Spleen (tissue), 7 donors: ENCODE measurements at regions not wholly inside any gene's neighbourhood (a gene's known extent, or its start where the extent isn't known, plus 50 kb on each side); places are given as distances from the start of the nearest gene placed in this dataset.

ENCODE experiments used
- CTCF ChIP-seq, 11 experiments: fragments of 200-600 bp in 7 of 11; fragments of 450-650 bp in 4 of 11; sonication (generic) in 4 of 11; IDR thresholded peaks in 8 of 11; conservative IDR thresholded peaks in 3 of 11; 1 replicate in 7 of 11; 2 replicates in 4 of 11; pipeline versions ENCODE4 v1.4.0 to v1.8.0; 2016 to 2021; ENCODE audit warnings: antibody characterized with exemption in 11 of 11, inconsistent platforms in 4 of 11, mild to moderate bottlenecking in 1 of 11
- POLR2AphosphoS5 ChIP-seq, 3 donors: sonication (generic); formaldehyde crosslinking; IDR thresholded peaks; one replicate each; pipeline ENCODE4 v1.5.1; 2017; ENCODE audit warnings: antibody characterized with exemption in 3 of 3
- donor health status: DM: no; HTN: no; CAD: no; lungs with moderate emphysema.
- donor health status: DM: no; HTN: no; CAD: no.
- donor health status: DM: no; HTN: no; CAD: no.

DNA sequence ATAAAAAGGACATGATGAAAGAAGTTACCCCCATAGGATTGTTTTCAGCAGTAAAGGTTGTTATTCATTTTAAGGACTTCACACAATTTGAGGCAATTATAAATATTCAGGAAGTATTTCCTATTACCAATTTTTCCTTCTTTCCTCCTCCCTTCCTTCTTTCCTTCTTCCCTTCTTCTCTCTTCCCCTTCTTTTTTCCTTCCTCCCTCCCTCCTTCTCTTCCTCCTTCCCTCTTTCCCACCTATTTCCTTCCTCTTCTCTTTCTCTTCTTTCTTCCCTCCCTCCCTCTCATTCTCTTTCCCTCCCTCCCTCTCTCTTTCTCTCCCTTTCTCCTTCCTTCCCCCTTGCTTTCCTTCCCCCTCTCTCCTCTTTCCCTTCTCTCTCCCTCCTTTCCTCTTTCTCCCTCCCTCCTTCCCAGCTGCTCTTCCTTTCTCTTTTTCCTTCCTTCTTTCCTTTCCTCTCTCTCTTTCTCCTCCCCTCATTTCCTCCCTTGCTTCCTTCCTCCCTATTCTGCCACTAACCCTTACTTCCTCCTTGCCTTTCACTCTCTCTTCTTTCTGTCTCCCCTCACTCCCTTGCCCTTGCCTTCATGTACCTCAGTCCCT lies 105.1 kb downstream of the ADRB2 start:
- TF ChIP-seq POLR2AphosphoS5 (IDR thresholded peaks at IDR 0.05) (no peak), CTCF (IDR thresholded peaks at IDR 0.05 in 8 of 11, conservative IDR thresholded peaks at IDR 0.05 in 3 of 11) (no peak)
